Esophagus muscularis mucosa (tissue), 4 donors: ENCODE measurements at regions not wholly inside any gene's neighbourhood (a gene's known extent, or its start where the extent isn't known, plus 50 kb on each side); places are given as distances from the start of the nearest gene placed in this dataset.

Experiments
- DNase-seq: peaks from one replicate; pipeline ENCODE4 v3.0.0-alpha.2; 2017; ENCODE audit errors: extremely low spot score
- H3K27ac ChIP-seq, 4 donors: fragments of 200-600 bp; sonication (generic); replicated peaks in 1 of 4; 1 replicate in 3 of 4; 2 replicates in 1 of 4; pipeline ENCODE4 v1.5.1; 2016 to 2019; ENCODE audit warnings: mild to moderate bottlenecking in 1 of 4
- H3K27me3 ChIP-seq, 4 donors: fragments of 200-600 bp; sonication (generic); one replicate each; pipeline versions ENCODE4 v1.5.1 to v1.6.0; 2016 to 2019
- H3K36me3 ChIP-seq, 4 donors: fragments of 200-600 bp; sonication (generic); one replicate each; pipeline ENCODE4 v1.5.1; 2016 to 2019
- H3K4me1 ChIP-seq, 4 donors: fragments of 200-600 bp; sonication (generic); one replicate each; pipeline ENCODE4 v1.5.1; 2016 to 2019
- H3K4me3 ChIP-seq, 4 donors: fragments of 200-600 bp; sonication (generic); 1 replicate in 2 of 4; 2 replicates in 2 of 4; pipeline ENCODE4 v1.5.1; 2016 to 2019; ENCODE audit warnings: mild to moderate bottlenecking in 4 of 4, moderate library complexity in 1 of 4
- H3K9me3 ChIP-seq, 4 donors: fragments of 200-600 bp; sonication (generic); 1 replicate in 3 of 4; 2 replicates in 1 of 4; pipeline ENCODE4 v1.5.1; 2016 to 2019
- EP300 ChIP-seq: sonication (generic); formaldehyde crosslinking; IDR thresholded peaks from one replicate; pipeline ENCODE4 v1.6.1; 2017; ENCODE audit warnings: antibody characterized with exemption
- POLR2A ChIP-seq: fragments of 450-650 bp; IDR thresholded peaks from one replicate; pipeline ENCODE4 v1.6.1; 2017; ENCODE audit warnings: antibody characterized with exemption, moderate library complexity, mild to moderate bottlenecking, low read depth
- POLR2AphosphoS5 ChIP-seq, 2 donors: sonication (generic); formaldehyde crosslinking; IDR thresholded peaks; one replicate each; pipeline ENCODE4 v1.6.1; 2017; ENCODE audit warnings: antibody characterized with exemption in 2 of 2
- WGBS: methylation state at CpG from one replicate; pipeline ENCODE4 v1.1.5; 2018; 5-methylcytosine and 5-hydroxymethylcytosine counted together
- intact Hi-C: fragments of 100-400 bp; cut with DNase I; formaldehyde crosslinking; loops from one replicate; pipeline ENCODE4 v1.15.1; 2023
- TF ChIP-seq, protein P1 (sequence below), 3 experiments: fragments of 200-600 bp in 2 of 3; fragments of 450-650 bp in 1 of 3; sonication (generic) in 2 of 3; IDR thresholded peaks; one replicate each; pipeline ENCODE4 v1.5.1; 2017 to 2019; ENCODE audit warnings: antibody characterized with exemption in 3 of 3, mild to moderate bottlenecking in 2 of 3, moderate library complexity in 1 of 3

DNA sequence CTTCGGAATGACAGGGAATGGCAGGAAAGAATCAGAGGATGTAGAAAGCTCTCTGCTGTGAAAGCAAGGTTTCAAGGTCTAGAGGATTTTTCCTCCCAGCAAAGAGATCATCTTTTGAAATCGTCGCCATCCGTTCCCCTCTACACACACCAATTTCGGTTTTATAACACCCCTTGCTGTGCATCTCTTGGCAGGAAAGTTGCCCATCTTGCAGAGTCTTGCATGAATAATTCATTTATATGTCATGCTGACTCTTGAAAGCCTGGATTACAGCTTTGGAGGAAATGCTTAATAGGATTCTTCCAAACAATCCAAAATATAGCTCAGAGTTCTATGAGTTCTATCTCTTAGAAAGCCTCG lies 262.7 kb downstream of the CHL1 start:
- intact Hi-C loops, result no loop called here
- Histone ChIP-seq H3K36me3 (no peaks in the 10 kb centered on the region), H3K27ac (no peak overlapping the region), H3K27me3 (no peaks in the 10 kb centered on the region), H3K4me1 (peaks cover 0 to 5% (median 0%) of the 10 kb centered on the region in 4 donors), H3K9me3 (no peaks in the 10 kb centered on the region), H3K4me3 (no peak overlapping the region)
- TF ChIP-seq POLR2AphosphoS5 (IDR thresholded peaks at IDR 0.05) (no peak), POLR2A (no peak), EP300 (no peak)
- TF ChIP-seq, protein P1, sequence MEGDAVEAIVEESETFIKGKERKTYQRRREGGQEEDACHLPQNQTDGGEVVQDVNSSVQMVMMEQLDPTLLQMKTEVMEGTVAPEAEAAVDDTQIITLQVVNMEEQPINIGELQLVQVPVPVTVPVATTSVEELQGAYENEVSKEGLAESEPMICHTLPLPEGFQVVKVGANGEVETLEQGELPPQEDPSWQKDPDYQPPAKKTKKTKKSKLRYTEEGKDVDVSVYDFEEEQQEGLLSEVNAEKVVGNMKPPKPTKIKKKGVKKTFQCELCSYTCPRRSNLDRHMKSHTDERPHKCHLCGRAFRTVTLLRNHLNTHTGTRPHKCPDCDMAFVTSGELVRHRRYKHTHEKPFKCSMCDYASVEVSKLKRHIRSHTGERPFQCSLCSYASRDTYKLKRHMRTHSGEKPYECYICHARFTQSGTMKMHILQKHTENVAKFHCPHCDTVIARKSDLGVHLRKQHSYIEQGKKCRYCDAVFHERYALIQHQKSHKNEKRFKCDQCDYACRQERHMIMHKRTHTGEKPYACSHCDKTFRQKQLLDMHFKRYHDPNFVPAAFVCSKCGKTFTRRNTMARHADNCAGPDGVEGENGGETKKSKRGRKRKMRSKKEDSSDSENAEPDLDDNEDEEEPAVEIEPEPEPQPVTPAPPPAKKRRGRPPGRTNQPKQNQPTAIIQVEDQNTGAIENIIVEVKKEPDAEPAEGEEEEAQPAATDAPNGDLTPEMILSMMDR (IDR thresholded peaks at IDR 0.05), result no peak
- DNase-seq, result no peak
- WGBS, result 77% methylated on average over 6 of the region's 6 CpGs

DNA sequence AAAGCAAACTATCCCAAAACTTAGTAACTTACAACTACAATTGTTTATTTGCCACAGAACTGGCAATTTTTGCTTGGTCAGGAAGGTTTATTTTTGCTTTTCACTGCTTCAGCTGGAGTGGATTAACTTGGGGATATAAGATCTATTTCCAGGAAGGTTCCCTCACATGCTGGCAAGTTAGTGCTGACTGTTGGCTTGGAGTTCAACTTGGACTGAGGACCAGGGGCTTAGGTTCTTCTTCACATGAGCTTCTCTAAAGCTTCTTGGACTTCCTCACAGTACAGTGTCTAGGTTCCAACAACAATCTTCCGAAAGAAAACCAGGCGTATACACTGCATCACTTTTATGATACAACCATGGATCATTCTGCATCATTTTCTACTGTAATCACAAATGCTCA lies 264.4 kb downstream of the CHL1 start:
- Histone ChIP-seq H3K36me3 (no peaks in the 10 kb centered on the region), H3K27ac (no peak overlapping the region), H3K27me3 (no peaks in the 10 kb centered on the region), H3K4me3 (no peak overlapping the region), H3K9me3 (no peaks in the 10 kb centered on the region), H3K4me1 (peaks cover 0 to 3% (median 0%) of the 10 kb centered on the region in 4 donors)
- DNase-seq, result no peak
- WGBS, result 75% methylated on average over 2 of the region's 2 CpGs
- intact Hi-C loops, result no loop called here
- no peak for TF ChIP-seq POLR2A
- no peak for TF ChIP-seq POLR2AphosphoS5 (IDR thresholded peaks at IDR 0.05)
- TF ChIP-seq EP300, result no peak
- TF ChIP-seq, protein P1 (IDR thresholded peaks at IDR 0.05), result no peak

DNA sequence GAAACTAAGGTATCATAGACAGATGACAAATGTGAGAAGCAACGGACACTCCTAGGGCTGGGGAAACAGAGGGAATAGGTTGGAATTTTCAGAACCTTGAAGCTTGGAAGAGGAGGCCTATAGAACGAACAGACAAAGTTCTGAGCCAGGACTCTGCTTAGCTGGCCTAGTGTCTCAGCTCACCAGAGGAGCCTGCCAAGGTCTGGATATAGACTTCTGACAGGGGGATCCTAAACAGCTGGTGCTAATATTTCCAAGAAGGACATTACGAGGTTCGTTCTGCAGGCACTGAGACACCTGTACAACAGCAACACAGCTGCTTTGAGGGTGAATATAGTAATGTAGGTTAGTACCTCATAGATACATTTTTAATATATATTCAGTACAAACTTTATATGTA lies 266.3 kb downstream of the CHL1 start:
- Histone ChIP-seq H3K9me3 (no peaks in the 10 kb centered on the region), H3K4me3 (no peak overlapping the region), H3K27me3 (no peaks in the 10 kb centered on the region), H3K4me1 (no peaks in the 10 kb centered on the region), H3K27ac (no peak overlapping the region), H3K36me3 (no peaks in the 10 kb centered on the region)
- intact Hi-C loops, result no loop called here
- no peak for TF ChIP-seq EP300
- no peak for TF ChIP-seq POLR2A
- TF ChIP-seq, protein P1 (IDR thresholded peaks at IDR 0.05), result no peak
- no peak for TF ChIP-seq POLR2AphosphoS5 (IDR thresholded peaks at IDR 0.05)
- no peak for DNase-seq
- 33% methylated on average over 4 of the region's 4 CpGs for WGBS

DNA sequence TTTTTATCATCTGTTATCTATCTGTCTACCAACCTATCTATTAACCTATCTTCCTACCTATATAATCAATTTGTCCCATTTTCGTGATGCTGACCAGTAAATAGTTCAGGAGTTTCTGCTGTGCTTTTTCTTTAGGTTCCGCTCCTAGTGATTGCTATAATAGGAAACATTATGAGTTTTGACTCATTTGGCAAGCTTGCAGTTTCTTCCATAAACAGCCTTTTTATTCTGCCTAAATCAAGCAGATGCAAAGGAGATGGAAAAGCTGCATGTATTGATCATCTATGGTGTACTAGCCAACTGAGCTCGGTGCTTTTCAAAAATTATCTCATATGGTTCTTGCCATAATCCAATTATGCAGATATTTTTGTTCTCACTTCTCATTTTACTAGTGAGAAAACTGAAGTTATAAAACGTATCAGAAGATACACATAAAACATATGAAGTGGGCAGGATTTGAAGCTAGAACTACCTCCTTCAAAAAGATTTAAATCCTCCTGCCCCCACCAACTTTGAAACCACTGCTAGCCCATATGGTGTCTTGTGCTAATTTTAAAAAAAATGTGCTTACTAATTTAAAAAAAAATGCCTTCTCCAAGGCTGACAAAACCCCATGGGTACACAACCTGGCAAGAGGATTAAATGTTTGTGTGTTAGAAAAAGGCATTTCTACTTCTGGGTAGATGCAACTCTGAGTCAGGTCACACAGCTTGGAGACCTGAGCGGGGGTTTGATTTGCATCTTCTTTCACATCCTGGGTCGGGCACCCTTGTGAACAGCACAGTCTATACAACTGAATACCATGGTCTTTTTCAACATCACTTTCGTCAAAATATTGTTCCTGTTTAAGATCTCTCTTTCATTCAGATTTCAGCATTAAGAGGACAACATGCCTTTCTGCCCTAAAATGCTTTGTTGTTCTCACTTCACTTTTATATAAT lies 267.0 kb downstream of the CHL1 start:
- no peaks in the 10 kb centered on the region for H3K36me3 ChIP-seq
- WGBS, result 68% methylated on average over 7 of the region's 7 CpGs
- H3K4me3 ChIP-seq, result no peak overlapping the region
- no peaks in the 10 kb centered on the region for H3K9me3 ChIP-seq
- intact Hi-C loops, result no loop called here
- no peak overlapping the region for H3K27ac ChIP-seq
- no peaks in the 10 kb centered on the region for H3K27me3 ChIP-seq
- no peak for TF ChIP-seq POLR2A
- TF ChIP-seq, protein P1 (IDR thresholded peaks at IDR 0.05), result no peak
- TF ChIP-seq POLR2AphosphoS5 (IDR thresholded peaks at IDR 0.05), result no peak
- no peak for TF ChIP-seq EP300
- H3K4me1 ChIP-seq, result no peaks in the 10 kb centered on the region
- DNase-seq, result no peak
